ENCODE measurements at regions not wholly inside any gene's neighbourhood (a gene's known extent, or its start where the extent isn't known, plus 50 kb on each side); places are given as distances from the start of the nearest gene placed in this dataset.

GRCh38 chr5:18375641-18376040 is 741.4 kb downstream of the TAF11L14 start:
- ATAC-seq (ENCODE audit: low FRiP score in 2 of 2) (no peak), DNase-seq (no peak)
- H3K4me1 ChIP-seq, result no peaks in the 10 kb centered on the region
- no peaks in the 10 kb centered on the region for H3K9me3 ChIP-seq
- H3K27me3 ChIP-seq, result no peaks in the 10 kb centered on the region
- H3K4me3 ChIP-seq, result no peak overlapping the region
- no peak overlapping the region for H3K27ac ChIP-seq
- no peaks in the 10 kb centered on the region for H3K36me3 ChIP-seq
- TF ChIP-seq CTCF (IDR thresholded peaks at IDR 0.05), result no peak
- TF ChIP-seq POLR2AphosphoS5 (IDR thresholded peaks at IDR 0.05), result no peak
- no peak for TF ChIP-seq POLR2A (IDR thresholded peaks at IDR 0.05)
- no peak for TF ChIP-seq EP300 (IDR thresholded peaks at IDR 0.05)
- WGBS, 2 donors, result 49 to 66% methylated on average over 2 of the region's 2 CpGs

- no peak for ATAC-seq (ENCODE audit: low FRiP score in 2 of 2)
- no peaks in the 10 kb centered on the region for H3K36me3 ChIP-seq
- no peak for DNase-seq
- TF ChIP-seq CTCF (IDR thresholded peaks at IDR 0.05) (no peak), POLR2A (IDR thresholded peaks at IDR 0.05) (no peak), EP300 (IDR thresholded peaks at IDR 0.05) (no peak)
- no peaks in the 10 kb centered on the region for H3K9me3 ChIP-seq
- H3K4me3 ChIP-seq, result no peak overlapping the region
- H3K27me3 ChIP-seq, result no peaks in the 10 kb centered on the region
- 85 to 90% methylated on average over 2 of the region's 2 CpGs for WGBS, 2 donors
- H3K27ac ChIP-seq, result no peak overlapping the region
- H3K4me1 ChIP-seq, result no peaks in the 10 kb centered on the region
Measured at GRCh38 chr5:18378066-18378465, 743.8 kb downstream of the TAF11L14 start.

GRCh38 chr5:18379189-18379588 is 744.9 kb downstream of the TAF11L14 start:
- H3K27me3 ChIP-seq, result no peaks in the 10 kb centered on the region
- no peaks in the 10 kb centered on the region for H3K36me3 ChIP-seq
- TF ChIP-seq POLR2A (IDR thresholded peaks at IDR 0.05) (no peak), POLR2AphosphoS5 (IDR thresholded peaks at IDR 0.05) (no peak), EP300 (IDR thresholded peaks at IDR 0.05) (no peak), CTCF (IDR thresholded peaks at IDR 0.05) (no peak)
- H3K4me1 ChIP-seq, result no peaks in the 10 kb centered on the region
- no peaks in the 10 kb centered on the region for H3K9me3 ChIP-seq
- no peak for DNase-seq
- H3K4me3 ChIP-seq, result no peak overlapping the region
- WGBS, 2 donors, result 0 to 39% methylated on average over 1 of the region's 1 CpG
- no peak for ATAC-seq (ENCODE audit: low FRiP score in 2 of 2)
- H3K27ac ChIP-seq, result no peak overlapping the region

- no peaks in the 10 kb centered on the region for H3K4me1 ChIP-seq
- no peak overlapping the region for H3K4me3 ChIP-seq
- TF ChIP-seq POLR2A (IDR thresholded peaks at IDR 0.05) (no peak), POLR2AphosphoS5 (IDR thresholded peaks at IDR 0.05) (no peak), CTCF (IDR thresholded peaks at IDR 0.05) (no peak), EP300 (IDR thresholded peaks at IDR 0.05) (no peak)
- no peaks in the 10 kb centered on the region for H3K9me3 ChIP-seq
- no peak overlapping the region for H3K27ac ChIP-seq
- no peaks in the 10 kb centered on the region for H3K27me3 ChIP-seq
- 64 to 65% methylated on average over 2 of the region's 2 CpGs for WGBS, 2 donors
- DNase-seq, result no peak
- no peak for ATAC-seq (ENCODE audit: low FRiP score in 2 of 2)
- H3K36me3 ChIP-seq, result no peaks in the 10 kb centered on the region
Measured at GRCh38 chr5:18380729-18381362, 746.6 kb downstream of the TAF11L14 start.
